IMR-90 (cell line): ENCODE measurements at regions not wholly inside any gene's neighbourhood (a gene's known extent, or its start where the extent isn't known, plus 50 kb on each side); places are given as distances from the start of the nearest gene placed in this dataset.

Experiments used
- ATAC-seq: fragments of 200-7000 bp; cut with Tn5 transposase; 2 replicates; pipeline ENCODE4 v1.9.1; 2020; ENCODE audit warnings: low read depth, mild to moderate bottlenecking, moderate library complexity
- BruUV-seq: library from RNA; stranded (reverse); fragments of 400-500 nt; replicated peaks from 2 replicates; lab custom pipeline; 2021; lab: Mats Ljungman, UMichigan
- CTCF ChIA-PET: fragments of 300-600 bp; formaldehyde crosslinking; extraction: SDS; loops from one replicate; lab custom pipeline; 2021; ENCODE audit warnings: antibody characterized with exemption; lab: Yijun Ruan, JAX
- POLR2A ChIA-PET: fragments of 300-600 bp; sonication (Branson Sonifier 250); formaldehyde crosslinking; loops from one replicate; lab custom pipeline; 2022; ENCODE audit warnings: antibody characterized with exemption; ENCODE audit not compliant: unreplicated experiment; lab: Charles Lee
- DNase-seq: peaks from one replicate; pipeline ENCODE4 v3.0.0; 2013
- H2AFZ ChIP-seq: replicated peaks from 2 replicates; pipeline ENCODE3; 2013; ENCODE audit warnings: low read length, mild to moderate bottlenecking; ENCODE audit not compliant: poor library complexity
- H2AK5ac ChIP-seq: 2 replicates; pipeline ENCODE4 v1.6.1; 2013; ENCODE audit warnings: low read depth, low read length, inconsistent platforms
- H2AK9ac ChIP-seq: replicated peaks from 2 replicates; pipeline ENCODE3; 2013; ENCODE audit warnings: mild to moderate bottlenecking, low read depth, low read length, moderate library complexity; ENCODE audit not compliant: poor library complexity
- H2BK120ac ChIP-seq: 2 replicates; pipeline ENCODE4 v1.6.1; 2013; ENCODE audit warnings: low read depth, low read length, inconsistent platforms
- H2BK15ac ChIP-seq: 3 replicates; pipeline ENCODE4 v1.6.1; 2013; ENCODE audit warnings: low read depth, low read length, inconsistent platforms
- H2BK20ac ChIP-seq: 2 replicates; pipeline ENCODE4 v1.6.1; 2013; ENCODE audit warnings: low read depth, mild to moderate bottlenecking, inconsistent platforms, low read length, moderate library complexity
- H2BK5ac ChIP-seq: 2 replicates; pipeline ENCODE4 v1.6.1; 2013; ENCODE audit warnings: mild to moderate bottlenecking, low read depth, low read length, inconsistent platforms; ENCODE audit not compliant: poor library complexity, severe bottlenecking
- H3K14ac ChIP-seq: replicated peaks from 2 replicates; pipeline ENCODE4 v1.6.1; 2013; ENCODE audit warnings: low read depth, low read length, inconsistent platforms
- H3K18ac ChIP-seq: 2 replicates; pipeline ENCODE4 v1.6.1; 2013; ENCODE audit warnings: low read depth, low read length, control low read depth
- H3K23ac ChIP-seq: 2 replicates; pipeline ENCODE4 v1.6.1; 2013; ENCODE audit warnings: low read depth, low read length, inconsistent platforms
- H3K27ac ChIP-seq: 2 replicates; pipeline ENCODE4 v1.5.1; 2013; ENCODE audit warnings: mild to moderate bottlenecking, control low read depth, low read length; ENCODE audit not compliant: insufficient read depth
- H3K27me3 ChIP-seq: 2 replicates; pipeline ENCODE4 v1.6.1; 2013; ENCODE audit warnings: low read length; ENCODE audit not compliant: control insufficient read depth, insufficient read depth
- H3K36me3 ChIP-seq: 2 replicates; pipeline ENCODE4 v1.6.1; 2013; ENCODE audit warnings: low read length, mixed read lengths; ENCODE audit not compliant: control insufficient read depth, insufficient read depth
- H3K4ac ChIP-seq: 2 replicates; pipeline ENCODE4 v1.6.1; 2013; ENCODE audit warnings: low read depth, low read length, inconsistent platforms
- H3K4me1 ChIP-seq: 2 replicates; pipeline ENCODE4 v1.6.1; 2013; ENCODE audit warnings: low read length, mixed read lengths; ENCODE audit not compliant: control insufficient read depth, insufficient read depth
- H3K4me2 ChIP-seq: 2 replicates; pipeline ENCODE4 v1.6.1; 2013; ENCODE audit warnings: low read depth, mild to moderate bottlenecking, control low read depth, low read length, moderate library complexity
- H3K4me3 ChIP-seq: 2 replicates; pipeline ENCODE4 v1.5.1; 2013; ENCODE audit warnings: low read depth, mild to moderate bottlenecking, control low read depth, low read length, moderate library complexity; ENCODE audit not compliant: insufficient read depth
- H3K56ac ChIP-seq: 2 replicates; pipeline ENCODE4 v1.6.1; 2013; ENCODE audit warnings: low read length, inconsistent platforms; ENCODE audit not compliant: insufficient read depth; ENCODE audit errors: extremely low read depth
- H3K79me1 ChIP-seq, 2 experiments: 2 replicates each; pipeline ENCODE4 v1.6.1; 2013; ENCODE audit warnings: low read length in 2 of 2, inconsistent platforms in 1 of 2, low read depth in 1 of 2
- H3K9ac ChIP-seq: 2 replicates; pipeline ENCODE4 v1.6.1; 2013; ENCODE audit warnings: low read depth, low read length, control low read depth
- H3K9me1 ChIP-seq: 2 replicates; pipeline ENCODE4 v1.6.1; 2013; ENCODE audit warnings: low read length, inconsistent platforms; ENCODE audit not compliant: insufficient read depth
- H3K9me3 ChIP-seq: 2 replicates; pipeline ENCODE4 v1.6.1; 2013; ENCODE audit warnings: low read length; ENCODE audit not compliant: control insufficient read depth, insufficient read depth
- H4K20me1 ChIP-seq: 2 replicates; pipeline ENCODE4 v1.6.1; 2013; ENCODE audit warnings: low read length, inconsistent platforms; ENCODE audit not compliant: insufficient read depth
- H4K5ac ChIP-seq: 2 replicates; pipeline ENCODE4 v1.6.1; 2013; ENCODE audit warnings: mild to moderate bottlenecking, low read depth, low read length, control low read depth
- H4K8ac ChIP-seq, 2 experiments: 2 replicates each; pipeline ENCODE4 v1.6.1; 2013; ENCODE audit warnings: low read depth in 2 of 2, low read length in 2 of 2, control low read depth in 1 of 2, inconsistent platforms in 1 of 2
- H4K91ac ChIP-seq: 2 replicates; pipeline ENCODE4 v1.6.1; 2013; ENCODE audit warnings: low read depth, low read length, inconsistent platforms; ENCODE audit not compliant: insufficient read depth
- CEBPB ChIP-seq: IDR thresholded peaks from 2 replicates; pipeline ENCODE4 v1.6.1; 2012; ENCODE audit warnings: low read depth, low read length, improper control_type of control experiment
- CHD1 ChIP-seq: IDR thresholded peaks from 2 replicates; pipeline ENCODE4 v1.6.1; 2012; ENCODE audit warnings: low read depth, low read length, improper control_type of control experiment
- MAFK ChIP-seq: IDR thresholded peaks from 2 replicates; pipeline ENCODE4 v1.6.1; 2012; ENCODE audit warnings: low read depth, low read length, improper control_type of control experiment
- POLR2A ChIP-seq: IDR thresholded peaks from 2 replicates; pipeline ENCODE4 v1.6.1; 2012; ENCODE audit warnings: mild to moderate bottlenecking, low read depth, low read length
- RFX5 ChIP-seq: IDR thresholded peaks from 2 replicates; pipeline ENCODE4 v1.8.0; 2012; ENCODE audit warnings: low read depth, mild to moderate bottlenecking, low read length, moderate library complexity
- WGBS, 2 experiments: methylation state at CpG; one replicate each; pipeline versions ENCODE4 v1.1.5 to v1.1.7; 2013; ENCODE audit warnings: missing lambda C conversion rate in 2 of 2; ENCODE audit not compliant: insufficient read length in 1 of 2; ENCODE audit errors: extremely low coverage in 2 of 2; 5-methylcytosine and 5-hydroxymethylcytosine counted together
- dilution Hi-C: fragments of 300-500 bp; cut with HindIII; formaldehyde crosslinking; loops from one replicate; pipeline ENCODE4 v1.14.3; 2018; ENCODE audit warnings: low sequenced_read_pairs; ENCODE audit not compliant: unreplicated experiment
- in situ Hi-C: fragments of 300-500 bp; cut with MboI; formaldehyde crosslinking; loops from 3 replicates; pipeline ENCODE4 v1.14.3; 2019; ENCODE audit warnings: low sequenced_read_pairs, inconsistent platforms, mixed read lengths
- intact Hi-C: fragments of 100-400 bp; cut with micrococcal nuclease; formaldehyde crosslinking; loops from 2 replicates; pipeline ENCODE4 v1.10.0; 2022

GRCh38 chr6:105764315-105764714 lies 321.8 kb upstream of the PRDM1 start:
- POLR2A ChIA-PET: no interaction called here
- intact Hi-C loops: no loop called here

More at GRCh38 chr6:105764315-105764714, 321.8 kb upstream of the PRDM1 start:
- no peak overlapping the region for H2AFZ ChIP-seq
- no peak overlapping the region for H3K4ac ChIP-seq
- no peaks in the 10 kb centered on the region for H3K27me3 ChIP-seq
- dilution Hi-C loops: no loop called here
- H3K56ac ChIP-seq: no peak overlapping the region
- H3K18ac ChIP-seq: no peak overlapping the region
- peak overlapping the region; percentile 3; the same call in 1 of the 2 replicates for H2BK20ac ChIP-seq
- H2AK5ac ChIP-seq: no peak overlapping the region; the same call in 1 of the 2 replicates
- no TSS peak for BruUV-seq
- WGBS, 2 experiments: no CpG with 5 or more reads among the region's 1 CpG
- H3K4me1 ChIP-seq: peaks cover 2% of the 10 kb centered on the region; the same call in 1 of the 2 replicates
- no peaks in the 10 kb centered on the region for H3K36me3 ChIP-seq
- no peak overlapping the region for H2BK5ac ChIP-seq
- no peaks in the 10 kb centered on the region for H3K9me3 ChIP-seq
- peak overlapping the region; percentile 50; the same call in 2 of the 3 replicates for H2BK15ac ChIP-seq
- H4K5ac ChIP-seq: no peak overlapping the region
- no peak overlapping the region for H2BK120ac ChIP-seq
- no peak overlapping the region for H3K23ac ChIP-seq
- H3K9ac ChIP-seq: no peak overlapping the region
- in situ Hi-C loops: no loop called here
- H4K20me1 ChIP-seq: no peaks in the 10 kb centered on the region
- no peak overlapping the region for H3K4me3 ChIP-seq
- no peaks in the 10 kb centered on the region for H3K9me1 ChIP-seq
- no peak overlapping the region for H3K27ac ChIP-seq
- no peak overlapping the region; a peak in 1 of 4 replicates for H4K8ac ChIP-seq
- no peak overlapping the region for H2AK9ac ChIP-seq
- H4K91ac ChIP-seq: no peak overlapping the region
- ATAC-seq: no peak
- DNase-seq: no peak
- H3K4me2 ChIP-seq: no peak overlapping the region
- no peak overlapping the region for H3K14ac ChIP-seq
- no peak for TF ChIP-seq CHD1
- TF ChIP-seq POLR2A: no peak
- peak; percentile 79 for TF ChIP-seq MAFK
- TF ChIP-seq CEBPB: no peak
- no peak for TF ChIP-seq RFX5
- H3K79me1 ChIP-seq: no peaks in the 10 kb centered on the region
- CTCF ChIA-PET: no interaction called here
